AG04450 (cell line): ENCODE measurements at regions not wholly inside any gene's neighbourhood (a gene's known extent, or its start where the extent isn't known, plus 50 kb on each side); places are given as distances from the start of the nearest gene placed in this dataset.

Source experiments
- CTCF ChIA-PET: fragments of 300-600, 350-600 bp; formaldehyde crosslinking; extraction: SDS; loops from one replicate; lab custom pipeline; 2022; ENCODE audit warnings: antibody characterized with exemption, inconsistent platforms; lab: Charles Lee
- POLR2A ChIA-PET: fragments of 350-600 bp; formaldehyde crosslinking; extraction: SDS; loops from one replicate; lab custom pipeline; 2021; ENCODE audit warnings: antibody characterized with exemption, inconsistent platforms; lab: Yijun Ruan, JAX
- DNase-seq: peaks from one replicate; pipeline ENCODE4 v3.0.0-alpha.2; 2011; ENCODE audit warnings: low read depth, low spot score
- H3K27ac ChIP-seq: one replicate; pipeline ENCODE4 v1.5.1; 2012; ENCODE audit warnings: low read depth, low read length, control low read depth
- H3K27me3 ChIP-seq: one replicate; pipeline ENCODE4 v1.6.0; 2012; ENCODE audit warnings: low read length; ENCODE audit not compliant: control insufficient read depth, insufficient read depth
- H3K4me3 ChIP-seq: 2 replicates; pipeline ENCODE4 v1.5.1; 2011; ENCODE audit warnings: mild to moderate bottlenecking, low read depth, low read length, control low read depth
- H3K9me3 ChIP-seq: 2 replicates; pipeline ENCODE4 v1.5.1; 2012; ENCODE audit warnings: low read length; ENCODE audit not compliant: control insufficient read depth, insufficient read depth
- TF ChIP-seq, protein P1 (sequence below): IDR thresholded peaks from 2 replicates; pipeline ENCODE4 v1.5.1; 2011; ENCODE audit warnings: low read depth, low read length, control low read depth, inconsistent platforms

DNA sequence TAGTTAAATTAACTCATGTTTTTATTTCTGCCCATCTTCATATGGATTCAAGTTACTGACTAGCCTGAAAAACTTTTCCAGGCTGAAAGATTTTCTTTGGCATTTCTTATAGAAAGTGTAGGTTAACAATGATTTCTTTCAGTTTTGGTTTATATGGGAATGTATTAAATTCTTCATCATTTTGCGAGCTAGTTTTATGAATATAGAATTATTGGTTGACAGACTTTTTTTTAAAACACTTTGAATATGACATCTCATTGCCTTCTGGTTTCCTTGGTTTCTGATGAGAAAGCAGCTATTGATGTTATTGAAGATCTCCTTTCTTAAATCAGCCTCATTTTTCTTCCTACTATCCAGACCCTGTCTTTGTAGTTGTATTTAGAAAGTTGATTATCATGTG lies 211.0 kb upstream of the AKR1E2 start:
- H3K9me3 ChIP-seq: no peaks in the 10 kb centered on the region
- DNase-seq: no peak
- H3K27ac ChIP-seq: no peak overlapping the region
- no peaks in the 10 kb centered on the region for H3K27me3 ChIP-seq
- H3K4me3 ChIP-seq: no peak overlapping the region
- CTCF ChIA-PET: no interaction called here
- POLR2A ChIA-PET: no interaction called here
- TF ChIP-seq, protein P1, sequence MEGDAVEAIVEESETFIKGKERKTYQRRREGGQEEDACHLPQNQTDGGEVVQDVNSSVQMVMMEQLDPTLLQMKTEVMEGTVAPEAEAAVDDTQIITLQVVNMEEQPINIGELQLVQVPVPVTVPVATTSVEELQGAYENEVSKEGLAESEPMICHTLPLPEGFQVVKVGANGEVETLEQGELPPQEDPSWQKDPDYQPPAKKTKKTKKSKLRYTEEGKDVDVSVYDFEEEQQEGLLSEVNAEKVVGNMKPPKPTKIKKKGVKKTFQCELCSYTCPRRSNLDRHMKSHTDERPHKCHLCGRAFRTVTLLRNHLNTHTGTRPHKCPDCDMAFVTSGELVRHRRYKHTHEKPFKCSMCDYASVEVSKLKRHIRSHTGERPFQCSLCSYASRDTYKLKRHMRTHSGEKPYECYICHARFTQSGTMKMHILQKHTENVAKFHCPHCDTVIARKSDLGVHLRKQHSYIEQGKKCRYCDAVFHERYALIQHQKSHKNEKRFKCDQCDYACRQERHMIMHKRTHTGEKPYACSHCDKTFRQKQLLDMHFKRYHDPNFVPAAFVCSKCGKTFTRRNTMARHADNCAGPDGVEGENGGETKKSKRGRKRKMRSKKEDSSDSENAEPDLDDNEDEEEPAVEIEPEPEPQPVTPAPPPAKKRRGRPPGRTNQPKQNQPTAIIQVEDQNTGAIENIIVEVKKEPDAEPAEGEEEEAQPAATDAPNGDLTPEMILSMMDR: no peak

DNA sequence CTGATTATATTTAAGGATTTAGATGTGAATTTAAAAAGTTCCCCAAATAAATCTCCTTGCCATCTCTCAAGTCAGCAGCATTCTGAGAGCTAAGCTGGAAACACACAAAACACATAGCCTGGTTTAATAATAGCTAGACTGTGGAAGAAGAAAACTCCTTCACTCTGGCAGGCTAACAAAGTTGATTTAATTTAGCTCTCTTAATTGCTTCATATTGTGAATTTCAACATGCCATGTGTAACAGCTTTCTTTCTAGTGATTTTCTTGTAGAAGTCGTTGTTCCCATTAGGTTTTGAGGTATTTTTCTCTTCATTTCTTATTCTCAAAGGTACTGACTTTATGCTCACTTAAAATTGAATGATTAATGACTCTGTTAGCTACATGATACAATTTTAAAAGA lies 216.8 kb upstream of the AKR1E2 start:
- Histone ChIP-seq H3K9me3 (no peaks in the 10 kb centered on the region), H3K27ac (no peak overlapping the region), H3K4me3 (no peak overlapping the region), H3K27me3 (no peaks in the 10 kb centered on the region)
- no peak for DNase-seq
- TF ChIP-seq, protein P1: no peak
- POLR2A ChIA-PET: no interaction called here
- CTCF ChIA-PET: interaction anchor here (0.6 kb wide), 1 partner anchor 29 kb away, joined by 3 read pairs; no protein-coding TSS in a partner anchor

DNA sequence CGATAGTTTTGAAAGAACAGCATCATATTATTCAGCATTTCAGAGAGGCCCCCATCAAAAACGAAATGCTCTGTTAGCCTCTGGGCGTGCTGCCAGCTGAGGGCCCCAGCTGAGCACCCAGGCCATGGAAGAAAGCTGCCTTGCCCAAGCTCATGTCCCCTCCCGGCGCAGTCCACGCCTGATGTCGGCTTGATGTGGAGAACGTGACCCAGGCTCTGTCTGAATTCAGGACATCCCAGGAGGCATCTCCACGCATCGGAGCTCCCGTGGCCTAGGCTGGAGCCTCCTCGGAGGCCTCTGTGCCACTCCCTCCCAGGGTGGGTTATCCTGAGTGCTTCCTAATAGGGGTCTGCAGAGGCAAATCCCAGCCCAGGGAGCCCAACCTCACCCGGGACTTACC lies 218.3 kb upstream of the AKR1E2 start:
- no peaks in the 10 kb centered on the region for H3K9me3 ChIP-seq
- no peak overlapping the region for H3K4me3 ChIP-seq
- no peaks in the 10 kb centered on the region for H3K27me3 ChIP-seq
- ChIA-PET CTCF (no interaction called here), POLR2A (no interaction called here)
- no peak for DNase-seq
- TF ChIP-seq, protein P1: no peak
- H3K27ac ChIP-seq: no peak overlapping the region

DNA sequence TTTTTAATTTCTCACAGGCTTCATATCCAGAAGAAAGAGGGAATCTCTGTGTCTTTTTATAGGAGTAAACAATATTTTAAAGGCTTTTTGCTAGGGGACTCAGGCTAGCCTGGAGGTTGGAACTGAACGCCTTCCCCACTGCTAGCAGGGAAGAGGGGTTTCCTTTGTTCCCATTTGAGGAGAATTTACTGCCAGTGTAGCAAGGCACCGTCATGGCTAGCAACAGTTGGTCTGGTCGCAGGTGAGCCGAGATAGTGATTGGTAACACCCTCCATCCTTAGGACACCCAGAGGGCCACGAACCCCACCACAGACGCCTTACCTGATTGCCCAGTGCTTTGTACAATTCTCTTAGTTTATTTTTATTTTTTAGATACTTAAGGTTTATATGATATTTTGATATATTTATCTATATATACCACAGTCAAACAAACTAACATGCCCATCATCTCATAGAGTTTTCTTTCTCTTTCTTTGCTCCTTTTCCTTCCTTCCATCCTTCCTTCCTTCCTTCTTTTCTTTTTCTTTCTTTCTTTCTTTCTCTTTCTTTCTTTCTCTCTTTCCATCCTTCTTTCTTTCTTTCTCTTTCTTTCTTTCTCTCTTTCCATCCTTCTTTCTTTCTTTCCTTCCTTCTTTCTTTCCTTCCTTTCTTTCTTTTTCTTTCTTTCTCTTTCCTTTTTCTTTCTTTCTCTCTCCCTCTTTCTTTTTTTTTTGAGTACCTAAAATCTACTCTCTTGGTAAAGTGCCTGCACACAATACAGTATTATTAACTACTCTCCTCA lies 219.0 kb upstream of the AKR1E2 start:
- no peak overlapping the region for H3K27ac ChIP-seq
- no peaks in the 10 kb centered on the region for H3K27me3 ChIP-seq
- TF ChIP-seq, protein P1: no peak
- no peaks in the 10 kb centered on the region for H3K9me3 ChIP-seq
- H3K4me3 ChIP-seq: no peak overlapping the region
- no peak for DNase-seq
- ChIA-PET POLR2A (no interaction called here), CTCF (no interaction called here)

DNA sequence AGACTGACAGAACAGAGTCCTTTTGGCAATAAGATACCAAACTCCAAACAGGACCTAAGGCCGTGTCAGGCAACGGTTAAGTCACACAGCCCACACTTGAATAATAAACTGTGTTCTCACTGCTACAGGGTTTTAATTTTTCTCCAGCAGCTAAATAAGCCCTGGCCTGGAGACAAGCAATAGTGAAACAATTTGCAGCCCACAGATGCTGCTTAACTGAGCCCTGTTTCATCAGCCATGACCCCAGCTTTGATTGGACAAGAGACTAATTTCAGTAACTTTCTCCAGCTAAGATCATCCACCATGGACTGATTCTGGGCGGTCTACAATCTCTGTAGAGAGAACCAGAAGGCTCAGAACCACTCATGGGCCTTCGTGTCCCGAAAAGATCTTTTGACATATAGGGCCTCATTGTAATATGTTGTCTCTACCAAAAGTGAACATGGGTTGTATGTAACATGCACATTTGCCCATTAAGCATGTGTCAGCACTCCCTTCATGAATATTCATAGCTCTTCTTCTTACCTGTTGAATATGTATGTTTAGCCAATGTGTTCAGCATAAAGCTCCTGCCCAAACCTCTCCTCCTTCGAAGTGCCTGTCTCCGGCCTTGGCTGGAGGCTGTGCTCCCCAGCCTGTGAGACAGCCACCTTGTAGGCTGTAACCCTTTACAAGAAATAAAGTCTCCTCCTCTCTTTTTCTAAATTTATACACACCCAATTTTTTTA lies 223.1 kb upstream of the AKR1E2 start:
- no peak overlapping the region for H3K4me3 ChIP-seq
- no peaks in the 10 kb centered on the region for H3K9me3 ChIP-seq
- TF ChIP-seq, protein P1: no peak
- no peak overlapping the region for H3K27ac ChIP-seq
- ChIA-PET CTCF (no interaction called here), POLR2A (no interaction called here)
- H3K27me3 ChIP-seq: no peaks in the 10 kb centered on the region
- DNase-seq: no peak
